Stimulated activated naive CD8-positive, alpha-beta T cell treated with anti-CD3 and anti-CD28 coated beads, Interleukin-15, amount 100 ng/mL, for 72 hours (primary cell): ENCODE measurements at regions not wholly inside any gene's neighbourhood (a gene's known extent, or its start where the extent isn't known, plus 50 kb on each side); places are given as distances from the start of the nearest gene placed in this dataset.

Experiments
- ATAC-seq: fragments of 150-1000 bp; cut with Tn5 transposase; 2 replicates; pipeline ENCODE4 v1.10.0; 2021; ENCODE audit warnings: mild to moderate bottlenecking, moderate library complexity
- DNase-seq, 2 donors: peaks; one replicate each; pipeline ENCODE4 v3.0.0; 2021 to 2022
- H3K27ac Mint-ChIP-seq, 2 donors: one replicate each; pipeline ENCODE4 v1.8.0; 2022; ENCODE audit warnings: mild to moderate bottlenecking in 2 of 2, mixed read lengths in 2 of 2, moderate library complexity in 2 of 2
- H3K27me3 Mint-ChIP-seq: one replicate; pipeline ENCODE4 v1.8.0; 2022; ENCODE audit warnings: mixed read lengths
- H3K4me1 Mint-ChIP-seq: one replicate; pipeline ENCODE4 v1.8.0; 2022; ENCODE audit warnings: mild to moderate bottlenecking, mixed read lengths
- H3K4me3 Mint-ChIP-seq, 2 donors: one replicate each; pipeline ENCODE4 v1.8.0; 2022; ENCODE audit warnings: mild to moderate bottlenecking in 2 of 2, mixed read lengths in 2 of 2, moderate library complexity in 1 of 2
- H3K9me3 Mint-ChIP-seq, 2 donors: one replicate each; pipeline ENCODE4 v1.8.0; 2022; ENCODE audit warnings: mixed read lengths in 2 of 2

GRCh38 chrX:22373766-22374165 is 101.1 kb downstream of the CBLL2 start:
- DNase-seq (no peak), ATAC-seq (no peak)
- no peaks in the 10 kb centered on the region for H3K4me1 Mint-ChIP-seq
- no peaks in the 10 kb centered on the region for H3K9me3 Mint-ChIP-seq
- no peak overlapping the region for H3K4me3 Mint-ChIP-seq
- H3K27ac Mint-ChIP-seq = no peak overlapping the region
- no peaks in the 10 kb centered on the region for H3K27me3 Mint-ChIP-seq

GRCh38 chrX:22376369-22376768 is 103.7 kb downstream of the CBLL2 start:
- Mint-ChIP-seq H3K4me3 (no peak overlapping the region), H3K27me3 (no peaks in the 10 kb centered on the region), H3K4me1 (no peaks in the 10 kb centered on the region), H3K9me3 (no peaks in the 10 kb centered on the region), H3K27ac (no peak overlapping the region)
- DNase-seq = no peak
- ATAC-seq = no peak

GRCh38 chrX:22378296-22378695 is 105.6 kb downstream of the CBLL2 start:
- Mint-ChIP-seq H3K4me1 (no peaks in the 10 kb centered on the region), H3K9me3 (no peaks in the 10 kb centered on the region), H3K27ac (no peak overlapping the region), H3K4me3 (no peak overlapping the region), H3K27me3 (no peaks in the 10 kb centered on the region)
- no peak for DNase-seq
- no peak for ATAC-seq

- H3K4me1 Mint-ChIP-seq = no peaks in the 10 kb centered on the region
Measured at GRCh38 chrX:22383988-22384387, 111.3 kb downstream of the CBLL2 start.

GRCh38 chrX:22389556-22390179 is 117.0 kb downstream of the CBLL2 start:
- no peak for ATAC-seq
- no peak for DNase-seq
- no peaks in the 10 kb centered on the region for H3K4me1 Mint-ChIP-seq
- no peak overlapping the region for H3K4me3 Mint-ChIP-seq
- H3K9me3 Mint-ChIP-seq = no peaks in the 10 kb centered on the region
- H3K27me3 Mint-ChIP-seq = no peaks in the 10 kb centered on the region
- peak overlapping the region in 1 of 2 donors; percentile 57 for H3K27ac Mint-ChIP-seq

More at GRCh38 chrX:22383988-22384387, 111.3 kb downstream of the CBLL2 start:
- H3K27me3 Mint-ChIP-seq = no peaks in the 10 kb centered on the region
- H3K27ac Mint-ChIP-seq = no peak overlapping the region
- no peaks in the 10 kb centered on the region for H3K9me3 Mint-ChIP-seq
- ATAC-seq (no peak), DNase-seq (no peak)
- H3K4me3 Mint-ChIP-seq = no peak overlapping the region

GRCh38 chrX:22392133-22392948 is 119.6 kb downstream of the CBLL2 start:
- H3K9me3 Mint-ChIP-seq = no peaks in the 10 kb centered on the region
- no peaks in the 10 kb centered on the region for H3K4me1 Mint-ChIP-seq
- DNase-seq = no peak
- H3K27ac Mint-ChIP-seq = no peak overlapping the region
- ATAC-seq = no peak
- no peaks in the 10 kb centered on the region for H3K27me3 Mint-ChIP-seq
- no peak overlapping the region for H3K4me3 Mint-ChIP-seq

- H3K4me3 Mint-ChIP-seq = no peak overlapping the region
- H3K4me1 Mint-ChIP-seq = no peaks in the 10 kb centered on the region
- no peak overlapping the region for H3K27ac Mint-ChIP-seq
- ATAC-seq (no peak), DNase-seq (no peak)
- H3K9me3 Mint-ChIP-seq = no peaks in the 10 kb centered on the region
- no peaks in the 10 kb centered on the region for H3K27me3 Mint-ChIP-seq
Measured at GRCh38 chrX:22395372-22395771, 122.7 kb downstream of the CBLL2 start.

GRCh38 chrX:22396408-22396807 is 123.7 kb downstream of the CBLL2 start:
- Mint-ChIP-seq H3K4me3 (no peak overlapping the region), H3K27ac (no peak overlapping the region), H3K4me1 (no peaks in the 10 kb centered on the region), H3K27me3 (no peaks in the 10 kb centered on the region), H3K9me3 (no peaks in the 10 kb centered on the region)
- DNase-seq (no peak), ATAC-seq (no peak)

GRCh38 chrX:22397566-22397965 is 124.9 kb downstream of the CBLL2 start:
- no peak overlapping the region for H3K4me3 Mint-ChIP-seq

GRCh38 chrX:22399437-22400192 is 126.9 kb downstream of the CBLL2 start:
- Mint-ChIP-seq H3K4me3 (no peak overlapping the region), H3K27me3 (no peaks in the 10 kb centered on the region), H3K4me1 (no peaks in the 10 kb centered on the region), H3K9me3 (no peaks in the 10 kb centered on the region), H3K27ac (no peak overlapping the region)
- DNase-seq (no peak), ATAC-seq (no peak)

More at GRCh38 chrX:22397566-22397965, 124.9 kb downstream of the CBLL2 start:
- no peak overlapping the region for H3K27ac Mint-ChIP-seq
- no peaks in the 10 kb centered on the region for H3K4me1 Mint-ChIP-seq
- no peaks in the 10 kb centered on the region for H3K27me3 Mint-ChIP-seq
- no peaks in the 10 kb centered on the region for H3K9me3 Mint-ChIP-seq
- DNase-seq (no peak), ATAC-seq (no peak)

GRCh38 chrX:22404297-22404696 is 131.6 kb downstream of the CBLL2 start:
- Mint-ChIP-seq H3K27me3 (no peaks in the 10 kb centered on the region), H3K4me1 (no peaks in the 10 kb centered on the region), H3K27ac (no peak overlapping the region), H3K9me3 (no peaks in the 10 kb centered on the region), H3K4me3 (no peak overlapping the region)
- no peak for DNase-seq
- ATAC-seq = no peak

- DNase-seq (no peak), ATAC-seq (no peak)
- Mint-ChIP-seq H3K27ac (no peak overlapping the region), H3K4me1 (no peaks in the 10 kb centered on the region), H3K27me3 (no peaks in the 10 kb centered on the region), H3K4me3 (no peak overlapping the region), H3K9me3 (no peaks in the 10 kb centered on the region)
Measured at GRCh38 chrX:22406201-22406737, 133.6 kb downstream of the CBLL2 start.

GRCh38 chrX:22409418-22409817 is 136.7 kb downstream of the CBLL2 start:
- Mint-ChIP-seq H3K4me1 (no peaks in the 10 kb centered on the region), H3K27me3 (no peaks in the 10 kb centered on the region)

GRCh38 chrX:22424122-22424915 is 151.6 kb downstream of the CBLL2 start:
- no peak for ATAC-seq
- Mint-ChIP-seq H3K27me3 (no peaks in the 10 kb centered on the region), H3K4me1 (no peaks in the 10 kb centered on the region), H3K9me3 (no peaks in the 10 kb centered on the region), H3K4me3 (no peak overlapping the region), H3K27ac (no peak overlapping the region)
- no peak for DNase-seq

More at GRCh38 chrX:22409418-22409817, 136.7 kb downstream of the CBLL2 start:
- no peak for DNase-seq
- H3K9me3 Mint-ChIP-seq = no peaks in the 10 kb centered on the region
- no peak overlapping the region for H3K4me3 Mint-ChIP-seq
- no peak overlapping the region for H3K27ac Mint-ChIP-seq
- no peak for ATAC-seq

GRCh38 chrX:22424919-22425318 is 152.2 kb downstream of the CBLL2 start:
- H3K9me3 Mint-ChIP-seq = peaks cover 0 to 4% of the 10 kb centered on the region in 2 donors
- no peaks in the 10 kb centered on the region for H3K27me3 Mint-ChIP-seq
- no peak for ATAC-seq
- H3K4me1 Mint-ChIP-seq = no peaks in the 10 kb centered on the region
- H3K4me3 Mint-ChIP-seq = no peak overlapping the region
- DNase-seq = no peak
- H3K27ac Mint-ChIP-seq = no peak overlapping the region
